B cell (primary cell): ENCODE measurements at regions not wholly inside any gene's neighbourhood (a gene's known extent, or its start where the extent isn't known, plus 50 kb on each side); places are given as distances from the start of the nearest gene placed in this dataset.

Experiments
- ATAC-seq: fragments of 200-7000 bp; cut with Tn5 transposase; one replicate; pipeline ENCODE4 v1.10.0; 2021; ENCODE audit warnings: low read depth, mild to moderate bottlenecking, moderate number of reproducible peaks, moderate library complexity
- CTCF ChIA-PET: fragments of 350-600 bp; sonication (Branson Sonifier 250); formaldehyde crosslinking; loops from one replicate; lab custom pipeline; 2021; ENCODE audit warnings: antibody characterized with exemption, inconsistent platforms; lab: Charles Lee
- POLR2A ChIA-PET: fragments of 350-600 bp; sonication (Branson Sonifier 250); formaldehyde crosslinking; loops from one replicate; lab custom pipeline; 2021; ENCODE audit warnings: antibody characterized with exemption; lab: Charles Lee
- DNase-seq: peaks from one replicate; pipeline ENCODE4 v3.0.0; 2013
- H2AFZ ChIP-seq: 2 replicates; pipeline ENCODE4 v1.6.1; 2012; ENCODE audit warnings: mild to moderate bottlenecking, low read depth, low read length; ENCODE audit not compliant: insufficient read depth, poor library complexity, severe bottlenecking
- H3K27ac ChIP-seq, 2 donors: 1 replicate in 1 of 2; 2 replicates in 1 of 2; pipeline ENCODE4 v1.5.1; 2012 to 2013; ENCODE audit warnings: low read length in 2 of 2, mild to moderate bottlenecking in 2 of 2, moderate library complexity in 1 of 2
- H3K27me3 ChIP-seq, 4 experiments: fragments of 200-600 bp in 1 of 4; sonication (generic) in 1 of 4; replicated peaks in 1 of 4; 1 replicate in 2 of 4; 2 replicates in 2 of 4; pipeline versions ENCODE4 v1.6.1 to v1.7.0; 2013 to 2016; ENCODE audit warnings: low read length in 3 of 4, mild to moderate bottlenecking in 2 of 4, mixed read lengths in 1 of 4, moderate library complexity in 1 of 4; ENCODE audit not compliant: insufficient read depth in 4 of 4, control insufficient read depth in 3 of 4; ENCODE audit errors: control extremely low read depth in 1 of 4
- H3K36me3 ChIP-seq, 2 experiments: replicated peaks in 1 of 2; 1 replicate in 1 of 2; 2 replicates in 1 of 2; pipeline versions ENCODE4 v1.6.1 to v1.7.1; 2013; ENCODE audit warnings: low read length in 1 of 2; ENCODE audit not compliant: insufficient read depth in 2 of 2, control insufficient read depth in 1 of 2; ENCODE audit errors: control extremely low read depth in 1 of 2, extremely low read depth in 1 of 2
- H3K4me1 ChIP-seq, 2 donors: fragments of 200-600 bp in 1 of 2; sonication (generic) in 1 of 2; 1 replicate in 1 of 2; 2 replicates in 1 of 2; pipeline versions ENCODE4 v1.5.1 to v1.6.1; 2013 to 2017; ENCODE audit warnings: low read length in 2 of 2; ENCODE audit not compliant: control insufficient read depth in 2 of 2, insufficient read depth in 2 of 2
- H3K4me2 ChIP-seq: replicated peaks from 2 replicates; pipeline ENCODE3; 2012; ENCODE audit warnings: mild to moderate bottlenecking, low read depth, low read length; ENCODE audit not compliant: poor library complexity, severe bottlenecking
- H3K4me3 ChIP-seq, 5 experiments: fragments of 200-600 bp in 1 of 5; sonication (generic) in 1 of 5; 1 replicate in 3 of 5; 2 replicates in 2 of 5; pipeline versions ENCODE4 v1.5.1 to v1.7.0; 2011 to 2016; ENCODE audit warnings: low read length in 4 of 5, mild to moderate bottlenecking in 4 of 5, low read depth in 2 of 5, control low read depth in 1 of 5, moderate library complexity in 1 of 5; ENCODE audit not compliant: insufficient read depth in 1 of 5; ENCODE audit errors: control extremely low read depth in 1 of 5, extremely low read depth in 1 of 5
- H3K79me2 ChIP-seq: fragments of 200-600 bp; sonication (generic); one replicate; pipeline ENCODE4 v1.6.0; 2016; ENCODE audit warnings: low read length; ENCODE audit not compliant: control insufficient read depth, insufficient read depth
- H3K9ac ChIP-seq: fragments of 200-600 bp; sonication (generic); 2 replicates; pipeline ENCODE4 v1.6.1; 2017; ENCODE audit warnings: mild to moderate bottlenecking, low read length, moderate library complexity
- H3K9me3 ChIP-seq, 3 donors: one replicate each; pipeline versions ENCODE4 v1.6.1 to v1.7.1; 2013; ENCODE audit warnings: low read length in 2 of 3; ENCODE audit not compliant: control insufficient read depth in 2 of 3, insufficient read depth in 1 of 3; ENCODE audit errors: control extremely low read depth in 1 of 3
- H4K20me1 ChIP-seq: 2 replicates; pipeline ENCODE4 v1.6.0; 2012; ENCODE audit warnings: mild to moderate bottlenecking, low read length; ENCODE audit not compliant: insufficient read depth, control insufficient read depth, poor library complexity, severe bottlenecking
- H3K27ac Mint-ChIP-seq: one replicate; pipeline ENCODE4 v1.8.0; 2021; ENCODE audit warnings: mixed read lengths
- H3K27me3 Mint-ChIP-seq: one replicate; pipeline ENCODE4 v1.8.0; 2021; ENCODE audit warnings: mixed read lengths
- H3K4me1 Mint-ChIP-seq: one replicate; pipeline ENCODE4 v1.8.0; 2021; ENCODE audit warnings: mixed read lengths
- H3K4me3 Mint-ChIP-seq: one replicate; pipeline ENCODE4 v1.8.0; 2021; ENCODE audit warnings: mixed read lengths
- H3K9me3 Mint-ChIP-seq: one replicate; pipeline ENCODE4 v1.8.0; 2022; ENCODE audit warnings: mixed read lengths; ENCODE audit not compliant: insufficient read depth
- CTCF ChIP-seq: fragments of 200-600 bp; IDR thresholded peaks from one replicate; pipeline ENCODE4 v1.8.0; 2022; ENCODE audit warnings: antibody characterized with exemption, mild to moderate bottlenecking
- EZH2 ChIP-seq: IDR thresholded peaks from 2 replicates; pipeline ENCODE4 v1.6.1; 2012; ENCODE audit warnings: borderline replicate concordance, low read depth, mild to moderate bottlenecking, moderate library complexity, low read length; ENCODE audit not compliant: insufficient read depth, poor library complexity, severe bottlenecking
- whole genome bisulfite sequencing: methylation state at CpG from one replicate; pipeline ENCODE4 v1.1.5; 2013; ENCODE audit warnings: missing lambda C conversion rate; ENCODE audit not compliant: insufficient coverage; 5-methylcytosine and 5-hydroxymethylcytosine counted together
- intact Hi-C: fragments of 100-400 bp; cut with micrococcal nuclease; formaldehyde crosslinking; loops from one replicate; pipeline ENCODE4 v1.10.0; 2022

- H3K79me2 ChIP-seq: no peaks in the 10 kb centered on the region
- peaks cover 0 to 2% (median 0%) of the 10 kb centered on the region in 4 experiments for H3K27me3 ChIP-seq
- H3K4me3 ChIP-seq: no peak overlapping the region
- ATAC-seq (no peak), DNase-seq (no peak)
- WGBS: 66% methylated on average over 3 of the region's 5 CpGs
- intact Hi-C loops: no loop called here
- H2AFZ ChIP-seq: no peak overlapping the region
- TF ChIP-seq CTCF: no peak
- TF ChIP-seq EZH2: no peak
- peaks cover 27% of the 10 kb centered on the region for H3K27me3 Mint-ChIP-seq
- POLR2A ChIA-PET: no interaction called here
- no peak overlapping the region for H3K4me3 Mint-ChIP-seq
- no peak overlapping the region for H3K27ac ChIP-seq
- H3K9me3 ChIP-seq: no peaks in the 10 kb centered on the region
- H4K20me1 ChIP-seq: no peaks in the 10 kb centered on the region
- H3K9ac ChIP-seq: no peak overlapping the region
- CTCF ChIA-PET: interaction anchor here (1.5 kb wide), 1 partner anchor 9 kb away, joined by 3 read pairs; no protein-coding TSS in a partner anchor
- no peak overlapping the region for H3K4me2 ChIP-seq
- H3K36me3 ChIP-seq: no peaks in the 10 kb centered on the region
- no peaks in the 10 kb centered on the region for H3K4me1 ChIP-seq
- peaks cover 8% of the 10 kb centered on the region for H3K4me1 Mint-ChIP-seq
- H3K27ac Mint-ChIP-seq: no peak overlapping the region
- no peaks in the 10 kb centered on the region for H3K9me3 Mint-ChIP-seq
These were observed 204.9 kb downstream of the CSNK2A3 start for GRCh38 chr11:11148104-11148509.

DNA sequence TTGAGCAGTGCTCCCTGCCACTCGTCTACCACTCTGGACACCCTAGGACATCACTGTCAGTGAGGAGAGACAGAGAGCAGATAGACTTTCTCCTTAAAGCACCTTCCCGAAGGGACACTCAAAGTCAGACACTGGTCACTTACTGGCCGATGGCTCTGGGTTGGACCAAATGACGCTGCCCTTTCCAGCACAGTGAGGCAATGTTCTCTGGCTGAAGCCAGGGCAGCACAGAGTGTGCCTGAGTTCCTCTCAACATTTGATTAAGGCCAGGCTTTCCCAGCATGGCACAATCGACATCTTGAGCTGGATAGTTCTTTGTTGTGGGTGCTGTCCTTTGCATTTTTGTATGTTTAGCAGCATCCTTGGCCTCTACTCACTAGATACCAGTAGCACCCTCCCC, 206.2 kb downstream of the CSNK2A3 start:
- POLR2A ChIA-PET: no interaction called here
- H3K4me3 Mint-ChIP-seq: no peak overlapping the region

More for the DNA sequence above, 206.2 kb downstream of the CSNK2A3 start:
- no peak overlapping the region for H3K4me3 ChIP-seq
- H3K4me2 ChIP-seq: no peak overlapping the region
- peaks cover 8% of the 10 kb centered on the region for H3K4me1 Mint-ChIP-seq
- no peak overlapping the region for H3K9ac ChIP-seq
- no peaks in the 10 kb centered on the region for H4K20me1 ChIP-seq
- H3K9me3 Mint-ChIP-seq: no peaks in the 10 kb centered on the region
- H3K27me3 ChIP-seq: peaks cover 0 to 2% (median 0%) of the 10 kb centered on the region in 4 experiments
- H3K4me1 ChIP-seq: no peaks in the 10 kb centered on the region
- no peak for ATAC-seq
- no peaks in the 10 kb centered on the region for H3K79me2 ChIP-seq
- intact Hi-C loops: no loop called here
- DNase-seq: no peak
- TF ChIP-seq EZH2 (no peak), CTCF (no peak)
- CTCF ChIA-PET: no interaction called here
- no peaks in the 10 kb centered on the region for H3K9me3 ChIP-seq
- H2AFZ ChIP-seq: no peak overlapping the region
- WGBS: 88% methylated on average over 4 of the region's 5 CpGs
- H3K27me3 Mint-ChIP-seq: peaks cover 20% of the 10 kb centered on the region
- H3K27ac Mint-ChIP-seq: no peak overlapping the region
- H3K36me3 ChIP-seq: no peaks in the 10 kb centered on the region
- no peak overlapping the region for H3K27ac ChIP-seq
